Natural killer cell treated with Interleukin-12 subunit alpha and Interleukin-12 subunit beta and Interleukin-15 and Interleukin-18, amount 100 ng/mL, for 72 hours (primary cell): ENCODE measurements at regions not wholly inside any gene's neighbourhood (a gene's known extent, or its start where the extent isn't known, plus 50 kb on each side); places are given as distances from the start of the nearest gene placed in this dataset.

Source experiments
- ATAC-seq, 2 donors: fragments of 150-1000 bp; cut with Tn5 transposase in 1 of 2; sonication (Bioruptor Pico), chemical (Tn5 transposase) in 1 of 2; 2 replicates each; pipeline ENCODE4 v1.10.0; 2021
- DNase-seq: peaks from one replicate; pipeline ENCODE4 v3.0.0; 2022; ENCODE audit warnings: low spot score
- H3K27ac Mint-ChIP-seq, 2 donors: 1 replicate in 1 of 2; 2 replicates in 1 of 2; pipeline ENCODE4 v1.8.0; 2022; ENCODE audit warnings: mixed read lengths in 2 of 2, mild to moderate bottlenecking in 1 of 2, moderate library complexity in 1 of 2
- H3K27me3 Mint-ChIP-seq, 2 donors: 1 replicate in 1 of 2; 2 replicates in 1 of 2; pipeline ENCODE4 v1.8.0; 2022; ENCODE audit warnings: mixed read lengths in 2 of 2
- H3K36me3 Mint-ChIP-seq: one replicate; pipeline ENCODE4 v1.8.0; 2022; ENCODE audit warnings: mixed read lengths
- H3K4me1 Mint-ChIP-seq, 2 donors: 1 replicate in 1 of 2; 2 replicates in 1 of 2; pipeline ENCODE4 v1.8.0; 2022; ENCODE audit warnings: low read depth in 2 of 2, mixed read lengths in 2 of 2, mild to moderate bottlenecking in 1 of 2
- H3K4me3 Mint-ChIP-seq: one replicate; pipeline ENCODE4 v1.8.0; 2022; ENCODE audit warnings: mixed read lengths
- H3K9me3 Mint-ChIP-seq: 2 replicates; pipeline ENCODE4 v1.8.0; 2022; ENCODE audit warnings: mixed read lengths

- H3K4me1 Mint-ChIP-seq: no peaks in the 10 kb centered on the region
Observed at GRCh38 chr16:9500872-9501271, 409.4 kb downstream of the HAPSTR1 start.

GRCh38 chr16:9503251-9503984 lies 412.0 kb downstream of the HAPSTR1 start:
- H3K36me3 Mint-ChIP-seq: no peaks in the 10 kb centered on the region
- H3K4me1 Mint-ChIP-seq: no peaks in the 10 kb centered on the region
- ATAC-seq: no peak
- no peak for DNase-seq
- no peak overlapping the region for H3K4me3 Mint-ChIP-seq
- no peak overlapping the region for H3K27ac Mint-ChIP-seq
- peaks cover 5 to 16% of the 10 kb centered on the region in 2 donors for H3K27me3 Mint-ChIP-seq
- H3K9me3 Mint-ChIP-seq: peaks cover 5% of the 10 kb centered on the region

More at GRCh38 chr16:9500872-9501271, 409.4 kb downstream of the HAPSTR1 start:
- H3K4me3 Mint-ChIP-seq: no peak overlapping the region
- DNase-seq (no peak), ATAC-seq (no peak)
- H3K27ac Mint-ChIP-seq: no peak overlapping the region
- peaks cover 2 to 21% of the 10 kb centered on the region in 2 donors for H3K27me3 Mint-ChIP-seq
- H3K9me3 Mint-ChIP-seq: peaks cover 2% of the 10 kb centered on the region
- no peaks in the 10 kb centered on the region for H3K36me3 Mint-ChIP-seq

DNA sequence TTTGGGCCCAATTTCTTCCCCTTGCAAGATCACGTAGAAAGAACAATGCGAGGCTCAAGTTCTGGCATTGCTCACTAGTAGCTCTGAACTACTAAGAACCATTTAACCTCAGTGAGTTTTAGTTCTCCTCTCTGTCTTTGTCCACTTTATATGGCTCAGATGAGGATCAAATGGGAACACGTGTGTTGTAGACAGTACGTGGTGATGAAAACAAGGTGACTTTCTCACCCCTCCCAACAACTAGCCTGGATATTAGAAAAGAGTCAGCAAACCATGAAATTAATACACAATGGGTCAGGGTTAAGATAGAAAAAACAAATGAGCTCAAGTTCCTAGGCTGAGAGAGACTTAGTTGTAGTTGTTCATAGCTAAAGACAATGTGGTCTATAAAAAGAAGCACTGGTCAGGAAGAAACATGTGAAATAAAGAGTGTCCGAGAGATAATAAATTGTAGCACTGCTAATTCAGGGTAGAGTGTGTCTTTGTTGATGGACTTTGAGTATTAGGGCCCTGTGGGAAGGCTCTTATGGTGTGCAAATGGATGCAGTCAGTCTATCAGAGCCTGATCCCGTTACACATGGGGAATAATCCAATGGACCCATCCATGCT lies 417.0 kb downstream of the HAPSTR1 start:
- H3K9me3 Mint-ChIP-seq: peaks cover 10% of the 10 kb centered on the region
- H3K36me3 Mint-ChIP-seq: no peaks in the 10 kb centered on the region
- DNase-seq: no peak
- H3K27ac Mint-ChIP-seq: no peak overlapping the region
- ATAC-seq: no peak
- H3K4me3 Mint-ChIP-seq: no peak overlapping the region
- peaks cover 0 to 4% of the 10 kb centered on the region in 2 donors for H3K27me3 Mint-ChIP-seq
- no peaks in the 10 kb centered on the region for H3K4me1 Mint-ChIP-seq

- H3K4me3 Mint-ChIP-seq: no peak overlapping the region
- H3K27me3 Mint-ChIP-seq: peaks cover 0 to 4% of the 10 kb centered on the region in 2 donors
- H3K27ac Mint-ChIP-seq: no peak overlapping the region
- peaks cover 10% of the 10 kb centered on the region for H3K9me3 Mint-ChIP-seq
- no peaks in the 10 kb centered on the region for H3K36me3 Mint-ChIP-seq
- ATAC-seq (no peak), DNase-seq (no peak)
- no peaks in the 10 kb centered on the region for H3K4me1 Mint-ChIP-seq
Observed at GRCh38 chr16:9509663-9510062, 418.2 kb downstream of the HAPSTR1 start.

DNA sequence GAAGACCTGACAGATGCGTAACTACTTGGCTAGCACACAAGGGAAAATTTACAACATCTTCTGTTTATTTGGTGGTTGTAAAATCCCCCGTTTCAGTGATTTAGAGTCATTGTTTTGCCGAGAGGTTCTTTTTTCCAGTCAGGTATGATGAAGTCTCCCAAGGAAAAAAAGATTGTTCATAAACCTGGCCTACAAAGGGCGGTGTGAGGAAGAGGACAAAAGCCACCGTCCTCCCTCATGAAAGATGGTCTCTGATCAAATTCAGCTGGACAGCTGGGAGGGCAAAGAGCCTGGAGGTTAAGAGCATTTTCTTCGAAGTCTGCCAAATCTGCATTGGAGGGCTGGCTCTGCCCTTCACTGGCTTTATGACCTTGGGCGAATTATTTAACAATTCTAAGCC lies 419.9 kb downstream of the HAPSTR1 start:
- no peak overlapping the region for H3K4me3 Mint-ChIP-seq

GRCh38 chr16:9516444-9516843 lies 425.0 kb downstream of the HAPSTR1 start:
- no peak for DNase-seq
- Mint-ChIP-seq H3K27ac (no peak overlapping the region), H3K27me3 (no peaks in the 10 kb centered on the region), H3K4me3 (no peak overlapping the region), H3K9me3 (peaks cover 3% of the 10 kb centered on the region), H3K36me3 (no peaks in the 10 kb centered on the region), H3K4me1 (no peaks in the 10 kb centered on the region)
- ATAC-seq: no peak

More for the DNA sequence above, 419.9 kb downstream of the HAPSTR1 start:
- peaks cover 0 to 4% of the 10 kb centered on the region in 2 donors for H3K27me3 Mint-ChIP-seq
- H3K36me3 Mint-ChIP-seq: no peaks in the 10 kb centered on the region
- H3K4me1 Mint-ChIP-seq: no peaks in the 10 kb centered on the region
- H3K9me3 Mint-ChIP-seq: peaks cover 10% of the 10 kb centered on the region
- H3K27ac Mint-ChIP-seq: no peak overlapping the region
- no peak for ATAC-seq
- no peak for DNase-seq

DNA sequence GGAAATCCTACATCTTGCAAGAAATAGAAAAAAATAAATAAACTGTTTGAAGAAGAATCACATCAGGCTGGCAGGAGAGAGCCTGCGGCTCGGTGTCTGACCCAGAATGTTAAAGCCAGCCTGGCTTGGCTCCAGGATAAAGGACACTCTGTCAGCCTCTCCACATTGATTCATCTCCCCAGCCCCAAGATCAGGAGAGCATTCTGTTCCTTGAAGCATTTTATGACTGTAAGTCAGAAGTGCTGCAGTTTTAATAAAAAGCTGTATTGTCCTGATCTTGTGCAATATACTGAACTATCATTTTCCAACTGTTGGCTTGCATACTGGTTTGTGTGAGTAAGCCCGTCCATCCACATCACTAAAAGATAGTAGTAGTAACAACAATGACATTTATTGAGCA lies 426.6 kb downstream of the HAPSTR1 start:
- DNase-seq (no peak), ATAC-seq (no peak)
- Mint-ChIP-seq H3K36me3 (no peaks in the 10 kb centered on the region), H3K4me3 (no peak overlapping the region), H3K27ac (no peak overlapping the region), H3K27me3 (no peaks in the 10 kb centered on the region), H3K9me3 (peaks cover 3% of the 10 kb centered on the region), H3K4me1 (no peaks in the 10 kb centered on the region)

DNA sequence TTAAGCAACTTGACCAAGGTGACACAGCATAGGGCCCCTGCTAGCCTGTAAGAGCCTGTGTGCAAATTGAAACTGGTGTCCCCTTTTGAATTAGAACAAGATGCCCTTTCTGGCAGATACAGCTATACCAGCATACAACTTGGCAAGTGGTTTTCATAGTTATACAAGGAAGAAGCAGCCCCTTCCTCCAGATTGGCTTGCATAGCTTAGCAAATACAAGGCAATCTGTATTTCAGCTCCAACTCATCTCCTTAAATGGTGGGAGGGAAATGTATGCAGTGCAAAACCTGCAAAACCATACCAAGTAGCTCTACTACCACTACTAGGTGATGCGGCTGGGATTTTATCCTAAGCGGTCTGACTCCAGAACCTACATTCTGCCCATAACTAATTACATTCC lies 427.1 kb downstream of the HAPSTR1 start:
- no peaks in the 10 kb centered on the region for H3K27me3 Mint-ChIP-seq
- no peak overlapping the region for H3K27ac Mint-ChIP-seq
- H3K36me3 Mint-ChIP-seq: no peaks in the 10 kb centered on the region
- no peaks in the 10 kb centered on the region for H3K4me1 Mint-ChIP-seq
- no peak for ATAC-seq
- H3K4me3 Mint-ChIP-seq: no peak overlapping the region
- no peak for DNase-seq
- H3K9me3 Mint-ChIP-seq: peaks cover 3% of the 10 kb centered on the region

DNA sequence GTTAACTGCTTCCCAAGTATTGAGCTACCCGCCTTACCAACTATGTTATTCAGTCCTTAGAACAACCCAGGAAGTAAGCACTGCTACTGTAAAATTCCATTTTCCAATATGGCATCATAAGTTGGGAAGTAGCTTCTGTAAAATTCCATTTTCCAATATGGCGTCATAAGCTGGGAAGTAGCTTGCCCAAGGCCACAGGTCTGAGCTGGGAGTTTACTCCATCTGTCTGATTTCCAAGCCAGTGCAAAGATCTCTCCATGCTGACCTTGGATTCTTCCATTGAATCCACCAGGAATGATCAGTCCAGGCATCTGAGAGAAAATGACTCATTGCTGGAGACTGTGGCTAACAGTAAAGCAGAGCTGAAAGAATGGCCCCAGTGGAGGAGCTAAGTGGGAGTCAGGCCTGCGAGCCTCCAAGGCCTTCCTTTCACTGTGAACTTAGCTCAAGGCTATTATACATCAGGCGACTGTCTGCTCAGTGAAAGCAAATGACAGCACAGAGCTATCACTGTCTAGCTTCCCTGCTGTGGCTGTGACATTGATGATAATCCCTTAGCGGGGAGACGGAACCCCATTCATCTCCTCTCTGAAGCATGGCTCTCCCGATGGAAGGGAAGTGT lies 430.4 kb downstream of the HAPSTR1 start:
- no peaks in the 10 kb centered on the region for H3K4me1 Mint-ChIP-seq
- peaks cover 0 to 21% of the 10 kb centered on the region in 2 donors for H3K27me3 Mint-ChIP-seq
- no peak overlapping the region for H3K27ac Mint-ChIP-seq
- H3K4me3 Mint-ChIP-seq: no peak overlapping the region
- DNase-seq (no peak), ATAC-seq (no peak)
- H3K36me3 Mint-ChIP-seq: no peaks in the 10 kb centered on the region
- H3K9me3 Mint-ChIP-seq: peaks cover 7% of the 10 kb centered on the region

GRCh38 chr16:9522614-9523013 lies 431.2 kb downstream of the HAPSTR1 start:
- H3K4me1 Mint-ChIP-seq: no peaks in the 10 kb centered on the region
- no peaks in the 10 kb centered on the region for H3K36me3 Mint-ChIP-seq
- peaks cover 0 to 21% of the 10 kb centered on the region in 2 donors for H3K27me3 Mint-ChIP-seq
- H3K27ac Mint-ChIP-seq: no peak overlapping the region
- peaks cover 7% of the 10 kb centered on the region for H3K9me3 Mint-ChIP-seq
- H3K4me3 Mint-ChIP-seq: no peak overlapping the region
- DNase-seq (no peak), ATAC-seq (no peak)

- DNase-seq (no peak), ATAC-seq (no peak)
- H3K4me3 Mint-ChIP-seq: no peak overlapping the region
- H3K9me3 Mint-ChIP-seq: peaks cover 7% of the 10 kb centered on the region
- no peak overlapping the region for H3K27ac Mint-ChIP-seq
- peaks cover 0 to 21% of the 10 kb centered on the region in 2 donors for H3K27me3 Mint-ChIP-seq
- no peaks in the 10 kb centered on the region for H3K36me3 Mint-ChIP-seq
- H3K4me1 Mint-ChIP-seq: no peaks in the 10 kb centered on the region
Observed at GRCh38 chr16:9523994-9524393, 432.6 kb downstream of the HAPSTR1 start.

- ATAC-seq (no peak), DNase-seq (no peak)
- Mint-ChIP-seq H3K36me3 (no peaks in the 10 kb centered on the region), H3K9me3 (peaks cover 7% of the 10 kb centered on the region), H3K4me3 (no peak overlapping the region), H3K27me3 (peaks cover 0 to 21% of the 10 kb centered on the region in 2 donors), H3K27ac (no peak overlapping the region), H3K4me1 (no peaks in the 10 kb centered on the region)
Observed at GRCh38 chr16:9525037-9525436, 433.6 kb downstream of the HAPSTR1 start.

DNA sequence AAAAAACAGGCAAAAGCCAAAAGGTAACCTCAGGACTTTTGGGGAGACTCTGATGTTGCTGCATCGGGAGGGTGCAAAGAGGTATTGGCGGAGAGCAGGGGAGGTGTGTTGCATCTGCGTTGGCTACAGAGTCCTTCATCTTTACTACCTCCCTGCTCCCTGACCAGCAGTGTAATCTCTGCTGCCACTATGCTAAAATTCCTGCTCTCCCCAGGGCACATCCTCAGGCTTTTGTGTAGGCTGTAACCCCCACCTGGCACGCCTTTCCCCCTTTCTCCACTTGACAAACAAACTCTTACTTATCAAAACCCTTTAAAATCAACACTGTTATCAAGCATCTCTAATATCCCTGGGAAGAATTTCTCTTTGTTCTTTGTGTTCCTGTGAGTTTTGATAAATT lies 435.3 kb downstream of the HAPSTR1 start:
- no peak overlapping the region for H3K4me3 Mint-ChIP-seq
- peaks cover 0 to 21% of the 10 kb centered on the region in 2 donors for H3K27me3 Mint-ChIP-seq
- ATAC-seq: no peak
- H3K27ac Mint-ChIP-seq: no peak overlapping the region
- DNase-seq: no peak
- H3K36me3 Mint-ChIP-seq: no peaks in the 10 kb centered on the region
- H3K4me1 Mint-ChIP-seq: no peaks in the 10 kb centered on the region
- H3K9me3 Mint-ChIP-seq: peaks cover 7% of the 10 kb centered on the region

DNA sequence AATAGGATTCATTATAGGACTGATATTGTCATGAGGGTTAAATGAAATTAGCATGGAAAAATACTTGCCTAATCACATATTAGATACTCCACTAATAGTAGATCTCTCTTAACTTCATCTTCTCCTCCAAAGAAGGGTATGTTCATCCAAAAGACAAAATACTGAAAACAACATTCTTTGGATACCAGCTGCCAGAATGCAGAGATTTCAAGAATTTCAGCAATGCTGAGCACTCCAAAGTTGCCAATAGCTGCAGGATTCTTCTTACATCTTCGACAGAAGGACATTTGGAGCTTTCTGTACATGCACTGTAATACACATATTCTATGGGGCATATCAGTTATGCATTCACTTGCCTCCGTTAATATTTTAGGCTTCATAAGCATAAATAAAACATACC lies 436.5 kb downstream of the HAPSTR1 start:
- H3K9me3 Mint-ChIP-seq: peaks cover 7% of the 10 kb centered on the region
- no peak overlapping the region for H3K4me3 Mint-ChIP-seq
- no peak for ATAC-seq
- H3K27ac Mint-ChIP-seq: no peak overlapping the region
- peaks cover 0 to 21% of the 10 kb centered on the region in 2 donors for H3K27me3 Mint-ChIP-seq
- no peaks in the 10 kb centered on the region for H3K4me1 Mint-ChIP-seq
- no peaks in the 10 kb centered on the region for H3K36me3 Mint-ChIP-seq
- DNase-seq: no peak
